HepG2 (cell line): ENCODE measurements at regions not wholly inside any gene's neighbourhood (a gene's known extent, or its start where the extent isn't known, plus 50 kb on each side); places are given as distances from the start of the nearest gene placed in this dataset.

Experiments
- BRF2 ChIP-seq: sonication (generic); formaldehyde crosslinking; IDR thresholded peaks from 2 replicates; pipeline ENCODE4 v1.8.1; 2022; ENCODE audit warnings: mild to moderate bottlenecking, missing genetic modification reagents
- POLR2A ChIP-seq, 2 experiments: IDR thresholded peaks; 2 replicates each; pipeline ENCODE4 v1.6.1; 2011; ENCODE audit warnings: low read depth in 2 of 2, low read length in 2 of 2, mild to moderate bottlenecking in 1 of 2, moderate library complexity in 1 of 2; ENCODE audit not compliant: insufficient read depth in 1 of 2
- TARDBP ChIP-seq: sonication (generic); formaldehyde crosslinking; IDR thresholded peaks from 2 replicates; pipeline ENCODE4 v1.8.0; 2022; ENCODE audit warnings: mild to moderate bottlenecking, missing genetic modification reagents
- TF ChIP-seq, protein P1 (sequence below): sonication (generic); formaldehyde crosslinking; IDR thresholded peaks from 2 replicates; pipeline ENCODE4 v1.5.0; 2020; ENCODE audit warnings: mild to moderate bottlenecking, missing genetic modification reagents, moderate library complexity

- no peak for TF ChIP-seq POLR2A (IDR thresholded peaks at IDR 0.05; ENCODE audit: insufficient read depth in 1 of 2, low read depth in 2 of 2, low read length in 2 of 2)
- TF ChIP-seq TARDBP, result no peak
- TF ChIP-seq BRF2 (CRISPR knock-in tag), result no peak
- TF ChIP-seq, protein P1, sequence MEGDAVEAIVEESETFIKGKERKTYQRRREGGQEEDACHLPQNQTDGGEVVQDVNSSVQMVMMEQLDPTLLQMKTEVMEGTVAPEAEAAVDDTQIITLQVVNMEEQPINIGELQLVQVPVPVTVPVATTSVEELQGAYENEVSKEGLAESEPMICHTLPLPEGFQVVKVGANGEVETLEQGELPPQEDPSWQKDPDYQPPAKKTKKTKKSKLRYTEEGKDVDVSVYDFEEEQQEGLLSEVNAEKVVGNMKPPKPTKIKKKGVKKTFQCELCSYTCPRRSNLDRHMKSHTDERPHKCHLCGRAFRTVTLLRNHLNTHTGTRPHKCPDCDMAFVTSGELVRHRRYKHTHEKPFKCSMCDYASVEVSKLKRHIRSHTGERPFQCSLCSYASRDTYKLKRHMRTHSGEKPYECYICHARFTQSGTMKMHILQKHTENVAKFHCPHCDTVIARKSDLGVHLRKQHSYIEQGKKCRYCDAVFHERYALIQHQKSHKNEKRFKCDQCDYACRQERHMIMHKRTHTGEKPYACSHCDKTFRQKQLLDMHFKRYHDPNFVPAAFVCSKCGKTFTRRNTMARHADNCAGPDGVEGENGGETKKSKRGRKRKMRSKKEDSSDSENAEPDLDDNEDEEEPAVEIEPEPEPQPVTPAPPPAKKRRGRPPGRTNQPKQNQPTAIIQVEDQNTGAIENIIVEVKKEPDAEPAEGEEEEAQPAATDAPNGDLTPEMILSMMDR (CRISPR knock-in tag), result no peak
Measured at GRCh38 chr5:6856653-6857052, 143.4 kb downstream of the TENT4A start.
